ENCODE measurements at regions not wholly inside any gene's neighbourhood (a gene's known extent, or its start where the extent isn't known, plus 50 kb on each side); places are given as distances from the start of the nearest gene placed in this dataset.

GRCh38 chr7:84271543-84271942 is 77.0 kb upstream of the SEMA3A start:
- no peak overlapping the region for H3K4me2 ChIP-seq (ENCODE audit: low read length)
- no peak overlapping the region for H3K27ac ChIP-seq
- H3K4me1 ChIP-seq: no peaks in the 10 kb centered on the region
- H3K4me3 ChIP-seq (ENCODE audit: low read depth, low read length): no peak overlapping the region
- no peaks in the 10 kb centered on the region for H3K9me3 ChIP-seq (ENCODE audit: control insufficient read depth, low read length)
- TF ChIP-seq CTCF (IDR thresholded peaks at IDR 0.05): no peak
- no peaks in the 10 kb centered on the region for H3K27me3 ChIP-seq (ENCODE audit: control insufficient read depth, insufficient read depth, low read length)
- H3K9ac ChIP-seq: no peak overlapping the region
- H3K36me3 ChIP-seq (ENCODE audit: control insufficient read depth, insufficient read depth, low read length): no peaks in the 10 kb centered on the region
- no peaks in the 10 kb centered on the region for H3K79me2 ChIP-seq
- H2AFZ ChIP-seq: no peak overlapping the region

- TF ChIP-seq CTCF (IDR thresholded peaks at IDR 0.05): no peak
- Histone ChIP-seq H3K36me3 (ENCODE audit: control insufficient read depth, insufficient read depth, low read length) (no peaks in the 10 kb centered on the region), H3K9ac (no peak overlapping the region), H3K4me2 (ENCODE audit: low read length) (no peak overlapping the region), H3K4me3 (ENCODE audit: low read depth, low read length) (no peak overlapping the region), H3K4me1 (no peaks in the 10 kb centered on the region), H3K27me3 (ENCODE audit: control insufficient read depth, insufficient read depth, low read length) (no peaks in the 10 kb centered on the region), H3K79me2 (no peaks in the 10 kb centered on the region), H3K9me3 (ENCODE audit: control insufficient read depth, low read length) (no peaks in the 10 kb centered on the region), H2AFZ (no peak overlapping the region), H3K27ac (no peak overlapping the region)
Measured at GRCh38 chr7:84264396-84264795, 69.8 kb upstream of the SEMA3A start.

GRCh38 chr7:84263106-84263505 is 68.5 kb upstream of the SEMA3A start:
- Histone ChIP-seq H3K27me3 (ENCODE audit: control insufficient read depth, insufficient read depth, low read length) (no peaks in the 10 kb centered on the region), H3K36me3 (ENCODE audit: control insufficient read depth, insufficient read depth, low read length) (no peaks in the 10 kb centered on the region), H3K27ac (no peak overlapping the region), H3K4me2 (ENCODE audit: low read length) (no peak overlapping the region), H3K9me3 (ENCODE audit: control insufficient read depth, low read length) (no peaks in the 10 kb centered on the region), H3K9ac (no peak overlapping the region), H3K4me3 (ENCODE audit: low read depth, low read length) (no peak overlapping the region), H3K4me1 (no peaks in the 10 kb centered on the region), H2AFZ (no peak overlapping the region), H3K79me2 (no peaks in the 10 kb centered on the region)
- TF ChIP-seq CTCF (IDR thresholded peaks at IDR 0.05): no peak

- no peak overlapping the region for H3K27ac ChIP-seq
- H3K79me2 ChIP-seq: no peaks in the 10 kb centered on the region
- no peak overlapping the region for H3K9ac ChIP-seq
- H3K4me3 ChIP-seq (ENCODE audit: low read depth, low read length): no peak overlapping the region
- H3K4me2 ChIP-seq (ENCODE audit: low read length): no peak overlapping the region
- no peaks in the 10 kb centered on the region for H3K27me3 ChIP-seq (ENCODE audit: control insufficient read depth, insufficient read depth, low read length)
- H2AFZ ChIP-seq: no peak overlapping the region
- H3K4me1 ChIP-seq: no peaks in the 10 kb centered on the region
- no peak for TF ChIP-seq CTCF (IDR thresholded peaks at IDR 0.05)
- H3K36me3 ChIP-seq (ENCODE audit: control insufficient read depth, insufficient read depth, low read length): no peaks in the 10 kb centered on the region
- H3K9me3 ChIP-seq (ENCODE audit: control insufficient read depth, low read length): no peaks in the 10 kb centered on the region
Measured at GRCh38 chr7:84261509-84261908, 66.9 kb upstream of the SEMA3A start.

- no peak overlapping the region for H3K27ac ChIP-seq
- no peak overlapping the region for H3K9ac ChIP-seq
- no peaks in the 10 kb centered on the region for H3K4me1 ChIP-seq
- H3K4me3 ChIP-seq (ENCODE audit: low read depth, low read length): no peak overlapping the region
- no peaks in the 10 kb centered on the region for H3K36me3 ChIP-seq (ENCODE audit: control insufficient read depth, insufficient read depth, low read length)
- TF ChIP-seq CTCF (IDR thresholded peaks at IDR 0.05): no peak
- no peaks in the 10 kb centered on the region for H3K27me3 ChIP-seq (ENCODE audit: control insufficient read depth, insufficient read depth, low read length)
- no peak overlapping the region for H2AFZ ChIP-seq
- no peak overlapping the region for H3K4me2 ChIP-seq (ENCODE audit: low read length)
- H3K9me3 ChIP-seq (ENCODE audit: control insufficient read depth, low read length): no peaks in the 10 kb centered on the region
- H3K79me2 ChIP-seq: no peaks in the 10 kb centered on the region
Measured at GRCh38 chr7:84258628-84259027, 64.0 kb upstream of the SEMA3A start.

Measured in parathyroid adenoma (tissue), 2 donors.